Testis (tissue), 2 donors: ENCODE measurements at regions not wholly inside any gene's neighbourhood (a gene's known extent, or its start where the extent isn't known, plus 50 kb on each side); places are given as distances from the start of the nearest gene placed in this dataset.

Source experiments
- CTCF ChIP-seq, 3 experiments: fragments of 450-650 bp in 2 of 3; fragments of 200-600 bp in 1 of 3; sonication (generic) in 1 of 3; IDR thresholded peaks; one replicate each; pipeline ENCODE4 v1.5.1; 2016 to 2019; ENCODE audit warnings: antibody characterized with exemption in 3 of 3, mild to moderate bottlenecking in 2 of 3, moderate library complexity in 1 of 3
- POLR2A ChIP-seq: fragments of 450-650 bp; IDR thresholded peaks from one replicate; pipeline ENCODE4 v1.6.1; 2017; ENCODE audit warnings: antibody characterized with exemption, mild to moderate bottlenecking, moderate library complexity

GRCh38 chr10:64374346-64374745, 853.1 kb downstream of the REEP3 start:
- TF ChIP-seq CTCF (IDR thresholded peaks at IDR 0.05) (no peak), POLR2A (no peak)
